NCI-H510A (cell line): ENCODE measurements at regions not wholly inside any gene's neighbourhood (a gene's known extent, or its start where the extent isn't known, plus 50 kb on each side); places are given as distances from the start of the nearest gene placed in this dataset.
A peak's percentile ranks its signal among the peaks of the same experiment; 100 is the strongest.

Experiments used
- DNase-seq: peaks from one replicate; lab custom pipeline; 2025; lab: John Stamatoyannopoulos, UW

DNA sequence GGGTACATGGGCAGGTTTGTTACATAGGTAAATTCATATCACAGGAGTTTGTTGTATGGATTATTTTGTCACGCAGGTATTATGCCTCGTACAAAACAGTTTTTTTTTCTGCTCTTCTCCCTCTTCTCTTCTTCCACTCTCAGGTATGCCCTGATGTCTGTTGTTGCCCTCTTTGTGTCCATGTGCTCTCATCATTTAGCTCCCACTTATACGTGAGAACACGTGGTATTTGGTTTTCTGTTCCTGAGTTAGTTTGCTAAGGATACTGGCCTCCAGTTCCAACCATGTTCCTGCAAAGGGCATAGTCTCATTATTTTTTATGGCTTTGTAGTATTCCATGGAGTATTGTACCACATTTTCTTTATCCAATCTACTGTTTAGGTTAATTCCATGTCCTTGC lies 65.7 kb downstream of the UNC5CL start:
- DNase-seq = no peak

DNA sequence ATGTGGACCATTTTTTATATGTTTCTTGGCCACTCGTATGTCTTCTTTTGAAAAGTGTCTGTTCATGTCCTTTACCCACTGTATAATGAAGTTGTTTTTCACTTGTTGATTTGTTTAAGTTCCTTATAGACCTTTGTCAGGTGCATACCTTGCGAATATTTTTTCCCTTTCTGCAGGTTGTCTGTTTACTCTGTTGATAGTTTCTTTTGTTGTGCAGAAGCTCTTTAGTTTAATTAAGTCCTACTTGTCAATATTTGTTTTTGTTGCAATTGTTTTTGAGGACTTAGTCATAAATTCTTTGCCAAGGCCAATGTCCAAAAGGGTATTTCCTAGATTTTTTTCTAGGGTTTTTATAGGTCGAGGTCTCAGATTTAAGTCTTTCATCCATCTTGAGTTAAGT lies 66.2 kb downstream of the UNC5CL start:
- no peak for DNase-seq

- no peak for DNase-seq
Measured at GRCh38 chr6:40972190-40972589, 66.8 kb downstream of the UNC5CL start.

GRCh38 chr6:40968620-40969164 lies 70.3 kb downstream of the UNC5CL start:
- no peak for DNase-seq

DNA sequence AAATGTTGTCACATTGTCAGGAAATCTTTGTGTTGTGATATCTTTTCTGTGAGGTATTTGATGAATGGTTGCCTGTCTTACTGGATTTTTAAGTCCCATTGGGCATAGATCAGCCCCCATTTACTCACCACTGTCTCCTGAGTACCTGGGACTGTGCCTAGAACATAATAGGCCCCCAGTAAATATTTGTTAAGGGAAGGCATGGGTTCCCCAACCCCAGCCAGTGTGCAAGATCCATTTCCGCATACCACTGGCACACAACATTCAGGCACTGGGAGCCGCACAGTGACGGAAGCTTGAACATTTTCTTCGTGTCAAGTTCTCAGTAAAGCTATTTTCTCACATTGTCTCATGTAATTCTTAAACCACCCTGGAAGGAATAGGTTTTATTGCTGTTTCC lies 72.2 kb downstream of the UNC5CL start:
- no peak for DNase-seq

- DNase-seq = no peak
Measured at GRCh38 chr6:40965046-40965445, 74.0 kb downstream of the UNC5CL start.

- no peak for DNase-seq
Measured at GRCh38 chr6:40963019-40963418, 76.0 kb downstream of the UNC5CL start.

DNA sequence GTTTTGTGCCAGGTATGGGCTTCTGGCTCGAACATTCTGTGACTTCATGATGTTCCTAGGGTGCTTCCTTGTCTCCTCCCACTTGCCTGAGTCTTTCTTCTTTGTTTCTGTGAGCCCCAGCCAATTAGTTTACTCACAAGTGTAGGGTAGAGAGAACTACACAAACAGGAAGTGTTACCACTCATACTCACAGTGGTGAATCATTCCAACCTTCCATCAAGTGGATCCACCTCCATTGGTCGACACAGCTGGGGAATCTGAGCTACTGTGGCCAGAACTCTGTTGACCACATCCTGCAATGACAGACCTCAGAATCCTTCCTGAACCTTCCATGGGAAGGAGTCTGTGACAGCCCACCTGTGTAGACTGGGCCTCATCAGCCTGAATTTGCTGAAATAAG lies 76.8 kb downstream of the UNC5CL start:
- DNase-seq = peak; percentile 70

DNA sequence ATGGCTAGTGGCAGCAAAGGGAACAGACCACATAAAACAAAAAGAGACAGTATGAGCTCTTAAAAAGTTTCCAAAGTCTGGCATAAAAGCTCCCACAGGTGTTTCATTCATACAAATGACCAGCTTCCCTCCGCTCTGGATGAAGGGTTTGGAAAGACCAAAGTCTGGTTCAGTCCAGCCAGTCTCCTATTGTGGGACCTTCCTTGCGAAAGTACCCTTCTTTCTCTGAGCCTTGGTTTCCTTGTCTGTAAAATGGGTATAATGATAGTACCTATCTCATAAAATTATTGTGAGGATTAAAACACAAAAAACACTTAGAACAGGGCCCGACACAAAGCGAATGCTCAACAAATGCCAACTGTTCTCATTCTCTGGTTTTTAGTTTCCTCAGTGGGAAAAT lies 77.2 kb downstream of the UNC5CL start:
- DNase-seq = no peak

- peak; percentile 15 for DNase-seq
Measured at GRCh38 chr6:40960742-40961430, 78.1 kb downstream of the UNC5CL start.

DNA sequence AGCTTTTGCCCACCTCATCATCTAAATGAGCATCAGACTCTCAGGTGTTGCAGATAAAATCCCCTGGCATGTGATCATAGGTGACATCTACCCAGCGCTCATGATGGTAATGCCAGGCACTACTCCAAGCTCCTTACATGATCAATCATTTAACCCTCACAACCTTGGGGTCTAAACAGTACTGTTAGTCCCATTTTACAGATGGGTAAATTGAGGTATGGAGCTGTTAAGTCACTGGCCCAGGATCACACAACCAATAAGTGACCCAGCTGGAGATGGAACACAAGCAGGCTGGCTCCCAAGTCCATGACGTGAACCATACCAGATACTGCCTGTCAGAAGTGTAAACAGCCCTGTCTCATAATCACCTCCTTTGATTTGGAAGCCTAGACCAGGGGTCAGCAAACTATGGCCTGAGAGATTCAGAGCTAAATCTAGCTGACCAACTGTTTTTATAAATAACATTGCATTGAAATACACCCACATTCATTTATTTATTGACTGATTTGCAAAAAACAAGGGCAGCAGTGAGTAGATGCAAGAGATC lies 79.2 kb downstream of the UNC5CL start:
- no peak for DNase-seq

DNA sequence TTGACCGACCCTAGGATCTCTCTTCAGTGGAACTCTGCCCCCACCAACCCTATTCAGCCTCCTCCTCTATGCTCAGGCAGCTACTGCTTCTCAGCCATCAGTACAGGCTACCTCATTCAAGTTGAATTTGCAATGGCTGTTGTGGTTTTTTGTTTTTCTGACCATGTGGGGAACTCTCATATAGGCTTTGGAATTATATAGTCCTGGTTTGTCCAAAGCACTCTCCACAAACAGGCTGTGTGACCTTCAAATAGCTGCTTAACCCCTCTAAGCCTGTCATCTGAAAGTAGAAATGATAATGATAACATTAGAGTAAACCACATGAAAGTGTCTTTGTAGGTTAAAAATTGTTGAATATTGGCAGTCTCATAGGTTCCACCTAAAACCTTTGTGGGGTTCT lies 80.3 kb downstream of the UNC5CL start:
- DNase-seq = no peak

GRCh38 chr6:40957616-40958492 lies 81.2 kb downstream of the UNC5CL start:
- no peak for DNase-seq

GRCh38 chr6:40956936-40957335 lies 82.1 kb downstream of the UNC5CL start:
- no peak for DNase-seq

- no peak for DNase-seq
Measured at GRCh38 chr6:40955178-40955545, 83.9 kb downstream of the UNC5CL start.

GRCh38 chr6:40954446-40955177 lies 84.4 kb downstream of the UNC5CL start:
- DNase-seq = no peak

DNA sequence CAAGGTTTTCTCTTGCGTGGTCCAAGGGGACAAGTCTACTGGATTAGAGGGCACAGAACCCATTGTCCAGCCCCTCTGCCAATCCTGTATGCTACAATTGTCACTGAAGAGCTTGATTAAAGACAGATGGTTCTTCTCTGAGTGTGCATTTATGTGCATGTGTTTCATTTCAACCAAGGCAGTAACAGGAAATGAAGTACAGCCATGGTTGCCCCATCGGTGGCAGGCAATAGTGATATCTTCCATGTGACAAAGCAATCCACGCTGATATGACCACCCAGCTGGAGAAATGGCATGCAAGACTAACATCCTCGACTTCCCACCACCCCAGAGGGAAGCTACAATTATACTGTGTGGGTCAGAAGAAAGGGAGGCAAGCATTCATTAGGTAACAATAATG lies 85.5 kb downstream of the UNC5CL start:
- no peak for DNase-seq

- DNase-seq = no peak
Measured at GRCh38 chr6:40950986-40951698, 87.9 kb downstream of the UNC5CL start.

- DNase-seq = no peak
Measured at GRCh38 chr6:40948570-40948969, 90.5 kb downstream of the UNC5CL start.

DNA sequence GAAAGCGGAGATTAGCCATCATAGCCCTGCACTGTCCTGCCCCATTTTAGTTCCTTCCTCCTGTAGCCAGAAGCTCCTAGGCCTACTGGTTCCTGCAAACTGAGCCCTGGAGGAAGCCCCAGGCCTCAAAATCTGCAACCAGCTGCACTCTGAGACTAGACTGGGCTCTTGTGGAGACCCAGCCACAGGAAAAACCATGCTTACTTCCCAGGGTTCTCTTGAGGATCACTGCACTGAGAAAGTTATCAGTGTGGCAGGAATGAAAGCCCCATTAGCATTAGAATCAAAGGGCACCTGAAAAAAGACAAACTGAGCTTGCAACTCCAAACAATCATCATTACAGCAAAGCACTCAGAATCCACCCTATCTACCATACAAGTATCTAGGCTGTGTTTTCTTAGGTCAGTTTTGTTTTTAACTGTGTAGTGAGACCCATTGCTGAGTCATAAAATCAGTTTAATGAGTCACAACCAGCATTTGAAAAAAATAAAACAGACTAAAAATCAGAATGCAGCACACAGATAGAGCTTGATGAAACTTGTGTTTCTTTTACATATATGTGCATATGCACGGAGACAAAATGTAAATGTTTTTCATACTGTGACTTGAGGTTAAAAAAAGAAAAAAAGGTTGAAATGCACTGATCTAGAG lies 91.0 kb downstream of the UNC5CL start:
- no peak for DNase-seq

- DNase-seq = no peak
Measured at GRCh38 chr6:40946738-40947301, 92.2 kb downstream of the UNC5CL start.
